Type B pancreatic cell (in vitro differentiated cells): ENCODE measurements at regions not wholly inside any gene's neighbourhood (a gene's known extent, or its start where the extent isn't known, plus 50 kb on each side); places are given as distances from the start of the nearest gene placed in this dataset.

Experiments
- DNase-seq: peaks from one replicate; pipeline ENCODE4 v3.0.0; 2021; ENCODE audit warnings: mixed read lengths; ENCODE audit not compliant: unreplicated experiment; ENCODE audit errors: extremely low spot score
- H3K27ac Mint-ChIP-seq: 2 replicates; pipeline ENCODE4 v1.8.0; 2021; ENCODE audit warnings: mild to moderate bottlenecking, mixed read lengths
- H3K27me3 Mint-ChIP-seq: 2 replicates; pipeline ENCODE4 v1.8.0; 2021; ENCODE audit warnings: mixed read lengths
- H3K36me3 Mint-ChIP-seq: 2 replicates; pipeline ENCODE4 v1.8.0; 2021; ENCODE audit warnings: mixed read lengths
- H3K4me1 Mint-ChIP-seq: one replicate; pipeline ENCODE4 v1.8.0; 2021; ENCODE audit warnings: mixed read lengths; ENCODE audit not compliant: unreplicated experiment
- H3K4me3 Mint-ChIP-seq: 2 replicates; pipeline ENCODE4 v1.8.0; 2021; ENCODE audit warnings: mild to moderate bottlenecking, mixed read lengths
- H3K9me3 Mint-ChIP-seq: 2 replicates; pipeline ENCODE4 v1.8.0; 2021; ENCODE audit warnings: mixed read lengths
- CTCF ChIP-seq: fragments of 200-600 bp; sonication (generic); conservative IDR thresholded peaks from 2 replicates; pipeline ENCODE4 v1.5.0; 2021; ENCODE audit warnings: antibody characterized with exemption, mild to moderate bottlenecking

- DNase-seq = no peak
- Mint-ChIP-seq H3K36me3 (no peaks in the 10 kb centered on the region), H3K4me3 (no peak overlapping the region), H3K27ac (no peak overlapping the region), H3K9me3 (peaks cover 4% of the 10 kb centered on the region), H3K4me1 (peaks cover 7% of the 10 kb centered on the region), H3K27me3 (no peaks in the 10 kb centered on the region)
- no peak for TF ChIP-seq CTCF
These were observed 88.1 kb upstream of the ASAP2 start for GRCh38 chr2:9118383-9118960.

GRCh38 chr2:9115229-9115628 lies 91.4 kb upstream of the ASAP2 start:
- H3K4me3 Mint-ChIP-seq = no peak overlapping the region
- TF ChIP-seq CTCF = no peak

GRCh38 chr2:9114458-9114857 lies 92.2 kb upstream of the ASAP2 start:
- peaks cover 23% of the 10 kb centered on the region for H3K4me1 Mint-ChIP-seq
- no peak overlapping the region for H3K4me3 Mint-ChIP-seq
- no peaks in the 10 kb centered on the region for H3K27me3 Mint-ChIP-seq
- no peaks in the 10 kb centered on the region for H3K36me3 Mint-ChIP-seq
- no peak for TF ChIP-seq CTCF
- no peak overlapping the region for H3K27ac Mint-ChIP-seq
- no peak for DNase-seq
- peaks cover 4% of the 10 kb centered on the region for H3K9me3 Mint-ChIP-seq

More at GRCh38 chr2:9115229-9115628, 91.4 kb upstream of the ASAP2 start:
- no peak overlapping the region for H3K27ac Mint-ChIP-seq
- no peak for DNase-seq
- no peaks in the 10 kb centered on the region for H3K36me3 Mint-ChIP-seq
- H3K9me3 Mint-ChIP-seq = peaks cover 4% of the 10 kb centered on the region
- no peaks in the 10 kb centered on the region for H3K27me3 Mint-ChIP-seq
- peaks cover 23% of the 10 kb centered on the region for H3K4me1 Mint-ChIP-seq

DNA sequence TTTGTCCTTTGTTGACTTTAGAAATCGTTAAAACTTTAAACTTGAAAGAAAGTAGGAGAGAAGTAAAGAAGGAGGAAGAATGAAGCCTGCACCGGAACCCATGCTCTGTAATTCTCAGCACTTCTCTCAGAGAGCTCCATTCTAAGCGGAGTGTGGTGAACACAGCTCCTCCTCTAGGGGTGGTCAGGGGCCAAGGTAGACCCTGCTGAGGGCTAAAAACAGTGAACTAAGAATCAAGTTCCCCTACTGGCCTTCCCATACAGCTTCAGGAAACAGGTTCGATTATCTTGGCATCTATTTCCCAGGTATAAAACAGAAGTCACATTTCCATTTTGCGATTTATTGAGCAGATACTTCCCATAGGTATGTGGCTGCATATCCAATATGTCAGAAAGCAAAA lies 92.7 kb upstream of the ASAP2 start:
- no peak overlapping the region for H3K4me3 Mint-ChIP-seq
- no peaks in the 10 kb centered on the region for H3K27me3 Mint-ChIP-seq
- H3K9me3 Mint-ChIP-seq = peaks cover 4% of the 10 kb centered on the region
- no peaks in the 10 kb centered on the region for H3K36me3 Mint-ChIP-seq
- no peak for TF ChIP-seq CTCF
- peaks cover 25% of the 10 kb centered on the region for H3K4me1 Mint-ChIP-seq
- no peak for DNase-seq
- no peak overlapping the region for H3K27ac Mint-ChIP-seq

DNA sequence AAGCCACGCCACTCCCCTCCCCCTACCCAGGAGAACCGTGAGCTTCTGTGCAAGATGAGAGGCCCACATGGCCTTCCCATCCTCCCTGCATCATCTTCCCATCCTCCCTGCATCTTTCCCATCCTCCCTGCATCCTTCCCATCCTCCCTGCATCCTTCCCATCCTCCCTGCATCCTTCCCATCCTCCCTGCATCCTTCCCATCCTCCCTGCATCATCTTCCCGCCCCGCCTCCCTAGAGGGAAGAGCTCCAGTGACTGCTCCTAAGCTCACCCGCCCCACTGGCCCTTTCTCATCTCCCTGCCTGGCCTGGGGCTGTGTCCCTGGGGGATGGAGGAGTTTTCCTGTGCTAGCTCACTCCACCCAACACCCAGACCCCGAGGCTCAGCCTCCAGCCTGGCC lies 93.3 kb upstream of the ASAP2 start:
- H3K27ac Mint-ChIP-seq = no peak overlapping the region
- H3K4me1 Mint-ChIP-seq = peaks cover 32% of the 10 kb centered on the region
- TF ChIP-seq CTCF = no peak

More for the DNA sequence above, 93.3 kb upstream of the ASAP2 start:
- no peak overlapping the region for H3K4me3 Mint-ChIP-seq
- H3K36me3 Mint-ChIP-seq = no peaks in the 10 kb centered on the region
- no peaks in the 10 kb centered on the region for H3K27me3 Mint-ChIP-seq
- no peak for DNase-seq
- peaks cover 4% of the 10 kb centered on the region for H3K9me3 Mint-ChIP-seq
